Esophagus muscularis mucosa (tissue), 4 donors: ENCODE measurements at regions not wholly inside any gene's neighbourhood (a gene's known extent, or its start where the extent isn't known, plus 50 kb on each side); places are given as distances from the start of the nearest gene placed in this dataset.

Source experiments
- EP300 ChIP-seq: sonication (generic); formaldehyde crosslinking; IDR thresholded peaks from one replicate; pipeline ENCODE4 v1.6.1; 2017; ENCODE audit warnings: antibody characterized with exemption
- POLR2A ChIP-seq: fragments of 450-650 bp; IDR thresholded peaks from one replicate; pipeline ENCODE4 v1.6.1; 2017; ENCODE audit warnings: antibody characterized with exemption, moderate library complexity, mild to moderate bottlenecking, low read depth
- POLR2AphosphoS5 ChIP-seq, 2 donors: sonication (generic); formaldehyde crosslinking; IDR thresholded peaks; one replicate each; pipeline ENCODE4 v1.6.1; 2017; ENCODE audit warnings: antibody characterized with exemption in 2 of 2
- TF ChIP-seq, protein P1 (sequence below), 3 experiments: fragments of 200-600 bp in 2 of 3; fragments of 450-650 bp in 1 of 3; sonication (generic) in 2 of 3; IDR thresholded peaks; one replicate each; pipeline ENCODE4 v1.5.1; 2017 to 2019; ENCODE audit warnings: antibody characterized with exemption in 3 of 3, mild to moderate bottlenecking in 2 of 3, moderate library complexity in 1 of 3

DNA sequence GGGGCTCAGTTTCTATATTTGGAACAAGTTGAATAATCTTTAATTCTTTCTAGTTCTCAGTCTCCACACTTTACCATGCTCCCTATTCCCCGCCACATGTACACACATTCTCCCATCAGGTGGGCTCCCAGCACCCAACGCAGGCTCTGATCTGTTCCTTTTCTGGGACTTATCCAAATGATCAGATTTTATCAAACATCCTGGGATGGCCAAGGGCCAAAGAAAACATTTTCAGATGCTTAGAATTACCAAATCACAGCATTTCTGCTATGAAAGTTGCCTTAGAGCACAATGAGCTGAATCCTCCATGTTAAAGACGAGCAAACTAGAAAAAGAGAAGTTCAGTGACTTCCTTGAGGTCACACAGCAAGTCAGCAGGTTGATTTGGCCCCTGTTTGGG lies 153.4 kb downstream of the SEC61B start:
- TF ChIP-seq POLR2A = no peak
- TF ChIP-seq, protein P1, sequence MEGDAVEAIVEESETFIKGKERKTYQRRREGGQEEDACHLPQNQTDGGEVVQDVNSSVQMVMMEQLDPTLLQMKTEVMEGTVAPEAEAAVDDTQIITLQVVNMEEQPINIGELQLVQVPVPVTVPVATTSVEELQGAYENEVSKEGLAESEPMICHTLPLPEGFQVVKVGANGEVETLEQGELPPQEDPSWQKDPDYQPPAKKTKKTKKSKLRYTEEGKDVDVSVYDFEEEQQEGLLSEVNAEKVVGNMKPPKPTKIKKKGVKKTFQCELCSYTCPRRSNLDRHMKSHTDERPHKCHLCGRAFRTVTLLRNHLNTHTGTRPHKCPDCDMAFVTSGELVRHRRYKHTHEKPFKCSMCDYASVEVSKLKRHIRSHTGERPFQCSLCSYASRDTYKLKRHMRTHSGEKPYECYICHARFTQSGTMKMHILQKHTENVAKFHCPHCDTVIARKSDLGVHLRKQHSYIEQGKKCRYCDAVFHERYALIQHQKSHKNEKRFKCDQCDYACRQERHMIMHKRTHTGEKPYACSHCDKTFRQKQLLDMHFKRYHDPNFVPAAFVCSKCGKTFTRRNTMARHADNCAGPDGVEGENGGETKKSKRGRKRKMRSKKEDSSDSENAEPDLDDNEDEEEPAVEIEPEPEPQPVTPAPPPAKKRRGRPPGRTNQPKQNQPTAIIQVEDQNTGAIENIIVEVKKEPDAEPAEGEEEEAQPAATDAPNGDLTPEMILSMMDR (IDR thresholded peaks at IDR 0.05) = no peak
- TF ChIP-seq POLR2AphosphoS5 (IDR thresholded peaks at IDR 0.05) = no peak
- TF ChIP-seq EP300 = no peak
